Adrenal gland (tissue), 9 donors: ENCODE measurements at regions not wholly inside any gene's neighbourhood (a gene's known extent, or its start where the extent isn't known, plus 50 kb on each side); places are given as distances from the start of the nearest gene placed in this dataset.

Experiments
- DNase-seq, 7 donors: peaks; one replicate each; pipeline ENCODE4 v3.0.0-alpha.2; 2019 to 2020
- H3K27ac ChIP-seq, 5 donors: fragments of 200-600 bp; sonication (generic) in 4 of 5; 1 replicate in 3 of 5; 2 replicates in 2 of 5; pipeline versions ENCODE4 v1.5.1 to v1.8.0; 2016 to 2020; ENCODE audit warnings: mild to moderate bottlenecking in 1 of 5
- H3K27me3 ChIP-seq: fragments of 200-600 bp; 2 replicates; pipeline ENCODE4 v1.8.0; 2021
- H3K36me3 ChIP-seq, 2 donors: fragments of 200-600 bp; replicated peaks in 1 of 2; 1 replicate in 1 of 2; 2 replicates in 1 of 2; pipeline versions ENCODE4 v1.5.1 to v1.8.0; 2018 to 2022
- H3K4me1 ChIP-seq, 2 donors: fragments of 200-600 bp; replicated peaks in 1 of 2; 1 replicate in 1 of 2; 2 replicates in 1 of 2; pipeline versions ENCODE4 v1.5.1 to v1.8.0; 2018 to 2021
- H3K4me3 ChIP-seq, 4 donors: fragments of 200-600 bp; sonication (generic) in 3 of 4; one replicate each; pipeline ENCODE4 v1.5.1; 2016 to 2018
- H3K9me3 ChIP-seq, 3 donors: fragments of 200-600 bp; sonication (generic) in 1 of 3; replicated peaks in 1 of 3; 1 replicate in 2 of 3; 2 replicates in 1 of 3; pipeline versions ENCODE4 v1.5.1 to v1.8.0; 2016 to 2021
- POLR2A ChIP-seq, 2 donors: fragments of 450-650 bp; IDR thresholded peaks; one replicate each; pipeline ENCODE4 v1.6.1; 2017; ENCODE audit warnings: antibody characterized with exemption in 2 of 2, mild to moderate bottlenecking in 2 of 2, moderate library complexity in 1 of 2
- WGBS, 4 donors: extraction: QIAGEN DNeasy Blood & Tissue Kit in 2 of 4; methylation state at CpG; one replicate each; pipeline versions ENCODE4 v1.1.5 to v1.1.7; 2013 to 2017; 5-methylcytosine and 5-hydroxymethylcytosine counted together
- intact Hi-C, 2 donors: fragments of 100-400 bp; cut with DNase I; formaldehyde crosslinking; loops; one replicate each; pipeline versions ENCODE4 v1.14.1 to v1.15.0; 2022 to 2023
- TF ChIP-seq, protein P1 (sequence below), 6 experiments: fragments of 450-650 bp in 4 of 6; fragments of 200-600 bp in 2 of 6; sonication (generic) in 1 of 6; IDR thresholded peaks; 1 replicate in 5 of 6; 2 replicates in 1 of 6; pipeline versions ENCODE4 v1.5.1 to v1.8.0; 2016 to 2021; ENCODE audit warnings: antibody characterized with exemption in 6 of 6, mild to moderate bottlenecking in 2 of 6, moderate library complexity in 1 of 6
- donor health status: healthy with polysubstance abuse.
- donor health status: Bipolar disorder and iron deficiency.
- donor health status: DM: yes; HTN: yes; CAD: no.
- donor health status: DM: no; HTN: no; CAD: no.
- donor health status: DM: no; HTN: no; CAD: no.

DNA sequence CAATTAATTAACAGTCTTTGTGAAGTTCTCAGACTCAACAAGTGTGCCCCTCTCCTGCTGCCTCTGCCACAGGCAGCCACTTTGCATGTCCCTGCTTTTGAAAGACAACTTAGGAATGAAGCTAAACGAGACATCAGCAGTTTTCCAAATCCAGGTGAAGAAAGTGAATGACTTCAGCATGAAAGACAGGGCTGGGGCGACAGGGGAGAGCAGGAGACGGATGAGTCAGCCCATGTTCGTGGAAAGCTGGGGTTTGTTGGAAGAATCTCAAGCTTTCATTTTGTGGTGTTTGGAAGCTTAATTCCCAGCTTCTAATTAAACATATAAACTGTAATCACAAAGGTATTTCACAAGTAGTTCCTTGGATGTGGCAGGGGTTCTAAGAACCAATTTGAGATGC, 207.8 kb upstream of the MAP3K1 start:
- no peak for DNase-seq
- no peak overlapping the region for H3K4me3 ChIP-seq
- 42 to 53% (median 51%) methylated on average over 4 of the region's 4 CpGs for WGBS, 4 donors
- no peaks in the 10 kb centered on the region for H3K9me3 ChIP-seq
- intact Hi-C loops = no loop called here
- H3K27me3 ChIP-seq = no peaks in the 10 kb centered on the region
- no peaks in the 10 kb centered on the region for H3K4me1 ChIP-seq
- no peak for TF ChIP-seq POLR2A (IDR thresholded peaks at IDR 0.05)
- TF ChIP-seq, protein P1, sequence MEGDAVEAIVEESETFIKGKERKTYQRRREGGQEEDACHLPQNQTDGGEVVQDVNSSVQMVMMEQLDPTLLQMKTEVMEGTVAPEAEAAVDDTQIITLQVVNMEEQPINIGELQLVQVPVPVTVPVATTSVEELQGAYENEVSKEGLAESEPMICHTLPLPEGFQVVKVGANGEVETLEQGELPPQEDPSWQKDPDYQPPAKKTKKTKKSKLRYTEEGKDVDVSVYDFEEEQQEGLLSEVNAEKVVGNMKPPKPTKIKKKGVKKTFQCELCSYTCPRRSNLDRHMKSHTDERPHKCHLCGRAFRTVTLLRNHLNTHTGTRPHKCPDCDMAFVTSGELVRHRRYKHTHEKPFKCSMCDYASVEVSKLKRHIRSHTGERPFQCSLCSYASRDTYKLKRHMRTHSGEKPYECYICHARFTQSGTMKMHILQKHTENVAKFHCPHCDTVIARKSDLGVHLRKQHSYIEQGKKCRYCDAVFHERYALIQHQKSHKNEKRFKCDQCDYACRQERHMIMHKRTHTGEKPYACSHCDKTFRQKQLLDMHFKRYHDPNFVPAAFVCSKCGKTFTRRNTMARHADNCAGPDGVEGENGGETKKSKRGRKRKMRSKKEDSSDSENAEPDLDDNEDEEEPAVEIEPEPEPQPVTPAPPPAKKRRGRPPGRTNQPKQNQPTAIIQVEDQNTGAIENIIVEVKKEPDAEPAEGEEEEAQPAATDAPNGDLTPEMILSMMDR (IDR thresholded peaks at IDR 0.05) = no peak
- no peak overlapping the region for H3K27ac ChIP-seq
- H3K36me3 ChIP-seq = no peaks in the 10 kb centered on the region

DNA sequence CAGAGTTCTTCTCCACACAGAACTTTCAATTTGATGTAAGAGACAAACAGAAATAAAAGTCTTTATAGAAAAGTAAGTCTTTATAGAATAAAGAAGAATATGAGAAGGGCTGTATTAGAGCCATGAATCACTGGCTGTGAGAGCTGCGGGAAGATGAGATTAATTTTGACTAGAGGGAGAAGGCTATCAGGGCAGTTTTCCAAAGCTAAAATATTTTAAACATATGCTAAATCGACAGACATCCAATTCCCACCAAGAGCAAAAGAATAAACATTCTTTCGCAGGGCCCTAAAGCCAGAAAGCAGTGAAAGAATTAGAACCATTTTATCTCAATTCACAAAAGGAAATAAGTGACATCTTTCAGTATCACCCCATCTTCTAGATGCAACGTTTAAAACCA, 208.3 kb upstream of the MAP3K1 start:
- Histone ChIP-seq H3K4me1 (no peaks in the 10 kb centered on the region), H3K27ac (no peak overlapping the region), H3K27me3 (no peaks in the 10 kb centered on the region), H3K4me3 (no peak overlapping the region), H3K9me3 (no peaks in the 10 kb centered on the region), H3K36me3 (no peaks in the 10 kb centered on the region)
- no peak for DNase-seq
- intact Hi-C loops = no loop called here
- 69 to 75% (median 71%) methylated on average over 4 of the region's 4 CpGs for WGBS, 4 donors
- TF ChIP-seq, protein P1 (IDR thresholded peaks at IDR 0.05) = no peak
- no peak for TF ChIP-seq POLR2A (IDR thresholded peaks at IDR 0.05)

GRCh38 chr5:56606192-56606591, 209.2 kb upstream of the MAP3K1 start:
- WGBS, 4 donors = 78 to 96% (median 95%) methylated on average over 3 of the region's 3 CpGs

GRCh38 chr5:56605231-56605630, 210.1 kb upstream of the MAP3K1 start:
- 94 to 97% (median 95%) methylated on average over 5 of the region's 5 CpGs for WGBS, 4 donors
- H3K4me1 ChIP-seq = no peaks in the 10 kb centered on the region
- no peak for DNase-seq
- no peaks in the 10 kb centered on the region for H3K27me3 ChIP-seq
- intact Hi-C loops = no loop called here
- no peaks in the 10 kb centered on the region for H3K36me3 ChIP-seq
- H3K27ac ChIP-seq = no peak overlapping the region
- no peaks in the 10 kb centered on the region for H3K9me3 ChIP-seq
- TF ChIP-seq, protein P1 (IDR thresholded peaks at IDR 0.05) = no peak
- TF ChIP-seq POLR2A (IDR thresholded peaks at IDR 0.05) = no peak
- no peak overlapping the region for H3K4me3 ChIP-seq

More at GRCh38 chr5:56606192-56606591, 209.2 kb upstream of the MAP3K1 start:
- H3K4me1 ChIP-seq = no peaks in the 10 kb centered on the region
- H3K36me3 ChIP-seq = no peaks in the 10 kb centered on the region
- H3K9me3 ChIP-seq = no peaks in the 10 kb centered on the region
- H3K27ac ChIP-seq = no peak overlapping the region
- no peak overlapping the region for H3K4me3 ChIP-seq
- intact Hi-C loops = no loop called here
- no peaks in the 10 kb centered on the region for H3K27me3 ChIP-seq
- TF ChIP-seq, protein P1 (IDR thresholded peaks at IDR 0.05) = no peak
- TF ChIP-seq POLR2A (IDR thresholded peaks at IDR 0.05) = no peak
- no peak for DNase-seq
